Lower leg skin (tissue), 3 donors: ENCODE measurements at regions not wholly inside any gene's neighbourhood (a gene's known extent, or its start where the extent isn't known, plus 50 kb on each side); places are given as distances from the start of the nearest gene placed in this dataset.

Source experiments
- POLR2A ChIP-seq, 2 donors: fragments of 450-650 bp; IDR thresholded peaks; one replicate each; pipeline ENCODE4 v1.6.1; 2016 to 2017; ENCODE audit warnings: antibody characterized with exemption in 2 of 2, mild to moderate bottlenecking in 1 of 2, moderate library complexity in 1 of 2
- TF ChIP-seq, protein P1 (sequence below), 3 donors: fragments of 450-650 bp; IDR thresholded peaks; one replicate each; pipeline ENCODE4 v1.5.1; 2016; ENCODE audit warnings: antibody characterized with exemption in 3 of 3, mild to moderate bottlenecking in 3 of 3, moderate library complexity in 2 of 3

DNA sequence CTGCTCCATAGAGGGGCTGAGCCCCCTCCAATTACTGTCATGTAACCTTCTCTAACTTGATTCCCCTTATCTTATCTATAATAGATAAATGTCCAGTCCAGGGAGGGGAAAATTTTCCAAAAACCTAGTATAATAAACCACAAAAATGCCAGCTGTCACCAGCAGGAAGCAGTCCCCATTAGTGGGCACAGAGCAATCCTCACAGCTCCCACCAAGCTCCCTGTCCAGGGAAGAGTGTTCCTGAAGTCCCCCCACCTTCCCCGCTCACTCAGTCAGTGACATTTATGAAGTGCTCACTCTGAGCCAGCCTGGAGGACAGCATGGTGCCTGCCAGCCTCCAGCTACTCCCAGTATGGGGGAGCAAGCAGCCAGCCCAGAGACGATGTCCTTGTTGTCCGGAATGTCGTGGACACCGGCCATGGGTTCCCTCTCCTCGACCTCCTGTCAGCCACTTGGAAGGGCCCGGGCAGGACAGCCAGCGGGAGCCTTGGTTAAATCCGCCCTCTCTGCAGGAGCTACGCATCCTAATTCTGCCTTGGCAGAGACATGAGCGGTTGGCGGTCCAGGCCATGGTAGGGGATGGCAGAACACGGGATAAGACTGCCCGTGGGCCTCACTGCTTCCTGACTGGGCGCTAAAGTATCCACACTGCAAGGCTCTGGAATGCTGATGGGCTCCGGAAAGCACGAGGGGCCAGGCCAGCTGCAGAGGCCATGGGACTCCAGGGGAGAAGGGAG lies 102.0 kb upstream of the CDH5 start:
- TF ChIP-seq, protein P1, sequence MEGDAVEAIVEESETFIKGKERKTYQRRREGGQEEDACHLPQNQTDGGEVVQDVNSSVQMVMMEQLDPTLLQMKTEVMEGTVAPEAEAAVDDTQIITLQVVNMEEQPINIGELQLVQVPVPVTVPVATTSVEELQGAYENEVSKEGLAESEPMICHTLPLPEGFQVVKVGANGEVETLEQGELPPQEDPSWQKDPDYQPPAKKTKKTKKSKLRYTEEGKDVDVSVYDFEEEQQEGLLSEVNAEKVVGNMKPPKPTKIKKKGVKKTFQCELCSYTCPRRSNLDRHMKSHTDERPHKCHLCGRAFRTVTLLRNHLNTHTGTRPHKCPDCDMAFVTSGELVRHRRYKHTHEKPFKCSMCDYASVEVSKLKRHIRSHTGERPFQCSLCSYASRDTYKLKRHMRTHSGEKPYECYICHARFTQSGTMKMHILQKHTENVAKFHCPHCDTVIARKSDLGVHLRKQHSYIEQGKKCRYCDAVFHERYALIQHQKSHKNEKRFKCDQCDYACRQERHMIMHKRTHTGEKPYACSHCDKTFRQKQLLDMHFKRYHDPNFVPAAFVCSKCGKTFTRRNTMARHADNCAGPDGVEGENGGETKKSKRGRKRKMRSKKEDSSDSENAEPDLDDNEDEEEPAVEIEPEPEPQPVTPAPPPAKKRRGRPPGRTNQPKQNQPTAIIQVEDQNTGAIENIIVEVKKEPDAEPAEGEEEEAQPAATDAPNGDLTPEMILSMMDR (IDR thresholded peaks at IDR 0.05) = no peak
- TF ChIP-seq POLR2A (IDR thresholded peaks at IDR 0.05) = no peak
